ENCODE measurements at regions not wholly inside any gene's neighbourhood (a gene's known extent, or its start where the extent isn't known, plus 50 kb on each side); places are given as distances from the start of the nearest gene placed in this dataset.
A peak's percentile ranks its signal among the peaks of the same experiment; 100 is the strongest.

GRCh38 chr13:75196147-75196837 lies 285.7 kb downstream of the TBC1D4 start:
- H3K4me3 ChIP-seq: no peak overlapping the region
- TF ChIP-seq POLR2AphosphoS5 (IDR thresholded peaks at IDR 0.05): peak; percentile 16
- TF ChIP-seq POLR2A (IDR thresholded peaks at IDR 0.05): no peak
- ATAC-seq: no peak
- WGBS, 2 donors (ENCODE audit: low coverage in 1 of 2): 47 to 54% methylated on average over 4 of the region's 4 CpGs
- H3K9me3 ChIP-seq: no peaks in the 10 kb centered on the region
- H3K27ac ChIP-seq: peak overlapping the region in 2 of 4 donors; percentile 18 to 40
- H3K36me3 ChIP-seq: no peaks in the 10 kb centered on the region
- H3K27me3 ChIP-seq: no peaks in the 10 kb centered on the region
- H3K4me1 ChIP-seq: peaks cover 4 to 44% (median 5%) of the 10 kb centered on the region in 3 donors

- Histone ChIP-seq H3K4me3 (no peak overlapping the region), H3K27ac (peak overlapping the region in 3 of 4 donors; percentile 33 to 64 (median 40)), H3K4me1 (peaks cover 4 to 44% (median 5%) of the 10 kb centered on the region in 3 donors), H3K27me3 (no peaks in the 10 kb centered on the region), H3K9me3 (no peaks in the 10 kb centered on the region), H3K36me3 (no peaks in the 10 kb centered on the region)
- 61 to 72% methylated on average over 6 to 7 of the region's 7 CpGs for WGBS, 2 donors (ENCODE audit: low coverage in 1 of 2)
- TF ChIP-seq POLR2A (IDR thresholded peaks at IDR 0.05) (no peak), POLR2AphosphoS5 (IDR thresholded peaks at IDR 0.05) (no peak), EP300 (IDR thresholded peaks at IDR 0.05) (no peak)
- TF ChIP-seq, protein P1, sequence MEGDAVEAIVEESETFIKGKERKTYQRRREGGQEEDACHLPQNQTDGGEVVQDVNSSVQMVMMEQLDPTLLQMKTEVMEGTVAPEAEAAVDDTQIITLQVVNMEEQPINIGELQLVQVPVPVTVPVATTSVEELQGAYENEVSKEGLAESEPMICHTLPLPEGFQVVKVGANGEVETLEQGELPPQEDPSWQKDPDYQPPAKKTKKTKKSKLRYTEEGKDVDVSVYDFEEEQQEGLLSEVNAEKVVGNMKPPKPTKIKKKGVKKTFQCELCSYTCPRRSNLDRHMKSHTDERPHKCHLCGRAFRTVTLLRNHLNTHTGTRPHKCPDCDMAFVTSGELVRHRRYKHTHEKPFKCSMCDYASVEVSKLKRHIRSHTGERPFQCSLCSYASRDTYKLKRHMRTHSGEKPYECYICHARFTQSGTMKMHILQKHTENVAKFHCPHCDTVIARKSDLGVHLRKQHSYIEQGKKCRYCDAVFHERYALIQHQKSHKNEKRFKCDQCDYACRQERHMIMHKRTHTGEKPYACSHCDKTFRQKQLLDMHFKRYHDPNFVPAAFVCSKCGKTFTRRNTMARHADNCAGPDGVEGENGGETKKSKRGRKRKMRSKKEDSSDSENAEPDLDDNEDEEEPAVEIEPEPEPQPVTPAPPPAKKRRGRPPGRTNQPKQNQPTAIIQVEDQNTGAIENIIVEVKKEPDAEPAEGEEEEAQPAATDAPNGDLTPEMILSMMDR (IDR thresholded peaks at IDR 0.05): no peak
- ATAC-seq: no peak
Measured at GRCh38 chr13:75195495-75196146, 286.3 kb downstream of the TBC1D4 start.

GRCh38 chr13:75194717-75195462 lies 287.1 kb downstream of the TBC1D4 start:
- Histone ChIP-seq H3K27me3 (no peaks in the 10 kb centered on the region), H3K4me1 (peaks cover 4 to 44% (median 5%) of the 10 kb centered on the region in 3 donors), H3K27ac (peak overlapping the region in 3 of 4 donors; percentile 35 to 65 (median 64)), H3K36me3 (no peaks in the 10 kb centered on the region), H3K9me3 (no peaks in the 10 kb centered on the region), H3K4me3 (no peak overlapping the region)
- 31 to 33% methylated on average over 4 of the region's 5 CpGs for WGBS, 2 donors (ENCODE audit: low coverage in 1 of 2)
- peak; percentile 61 for ATAC-seq
- TF ChIP-seq, protein P1 (IDR thresholded peaks at IDR 0.05): no peak
- TF ChIP-seq POLR2AphosphoS5 (IDR thresholded peaks at IDR 0.05): peak; percentile 20

GRCh38 chr13:75186379-75186778 lies 295.6 kb downstream of the TBC1D4 start:
- 0 to 9% methylated on average over 2 of the region's 2 CpGs for WGBS, 2 donors (ENCODE audit: low coverage in 1 of 2)
- H3K4me1 ChIP-seq: peaks cover 0 to 7% (median 0%) of the 10 kb centered on the region in 3 donors
- H3K9me3 ChIP-seq: peaks cover 0 to 7% (median 0%) of the 10 kb centered on the region in 3 donors
- no peaks in the 10 kb centered on the region for H3K27me3 ChIP-seq
- H3K27ac ChIP-seq: no peak overlapping the region
- H3K36me3 ChIP-seq: no peaks in the 10 kb centered on the region
- TF ChIP-seq POLR2A (IDR thresholded peaks at IDR 0.05) (no peak), EP300 (IDR thresholded peaks at IDR 0.05) (no peak), POLR2AphosphoS5 (IDR thresholded peaks at IDR 0.05) (no peak)
- TF ChIP-seq, protein P1 (IDR thresholded peaks at IDR 0.05): no peak
- ATAC-seq: no peak
- no peak overlapping the region for H3K4me3 ChIP-seq

GRCh38 chr13:75181906-75182305 lies 300.1 kb downstream of the TBC1D4 start:
- no peaks in the 10 kb centered on the region for H3K36me3 ChIP-seq
- peaks cover 0 to 7% (median 0%) of the 10 kb centered on the region in 3 donors for H3K9me3 ChIP-seq
- H3K27me3 ChIP-seq: no peaks in the 10 kb centered on the region
- H3K4me1 ChIP-seq: peaks cover 0 to 7% (median 0%) of the 10 kb centered on the region in 3 donors
- TF ChIP-seq, protein P1 (IDR thresholded peaks at IDR 0.05): no peak
- TF ChIP-seq EP300 (IDR thresholded peaks at IDR 0.05) (no peak), POLR2AphosphoS5 (IDR thresholded peaks at IDR 0.05) (no peak), POLR2A (IDR thresholded peaks at IDR 0.05) (no peak)
- 74 to 83% methylated on average over 2 of the region's 2 CpGs for WGBS, 2 donors (ENCODE audit: low coverage in 1 of 2)
- ATAC-seq: no peak
- H3K4me3 ChIP-seq: no peak overlapping the region
- no peak overlapping the region for H3K27ac ChIP-seq

All from gastroesophageal sphincter (tissue), 4 donors.